BLaER1 treated with 17β-estradiol and CSF1 and Interleukin-3, amounts not matched to agents 10 nM and 100 nM (cell line): ENCODE measurements at regions not wholly inside any gene's neighbourhood (a gene's known extent, or its start where the extent isn't known, plus 50 kb on each side); places are given as distances from the start of the nearest gene placed in this dataset.

Source experiments
- H3K27ac ChIP-seq, 11 experiments: shearing (Covaris generic); formaldehyde crosslinking; 2 replicates each; pipeline ENCODE4 v1.8.1; 2022
- H3K27me3 ChIP-seq, 11 experiments: shearing (Covaris generic); formaldehyde crosslinking; 2 replicates each; pipeline ENCODE4 v1.8.1; 2022
- H3K36me3 ChIP-seq, 11 experiments: shearing (Covaris generic); formaldehyde crosslinking; 2 replicates each; pipeline ENCODE4 v1.8.1; 2022
- H3K4me1 ChIP-seq, 10 experiments: shearing (Covaris generic); formaldehyde crosslinking; 2 replicates each; pipeline ENCODE4 v1.8.1; 2022
- H3K4me2 ChIP-seq, 11 experiments: shearing (Covaris generic); formaldehyde crosslinking; 2 replicates each; pipeline ENCODE4 v1.8.1; 2022
- H3K4me3 ChIP-seq, 10 experiments: shearing (Covaris generic); formaldehyde crosslinking; 2 replicates each; pipeline ENCODE4 v1.8.1; 2022
- H3K9ac ChIP-seq, 11 experiments: shearing (Covaris generic); formaldehyde crosslinking; 2 replicates each; pipeline ENCODE4 v1.8.1; 2022
- H3K9me3 ChIP-seq, 11 experiments: shearing (Covaris generic); formaldehyde crosslinking; replicated peaks in 1 of 11; 2 replicates each; pipeline ENCODE4 v1.8.1; 2022
- H4K20me1 ChIP-seq, 11 experiments: shearing (Covaris generic); formaldehyde crosslinking; 2 replicates each; pipeline ENCODE4 v1.8.1; 2022
- Cebpa-rat ChIP-seq, 11 experiments: shearing (Covaris generic); IDR thresholded peaks; 2 replicates each; pipeline ENCODE4 v1.8.1; 2022

GRCh38 chr17:28247671-28248555 is 71.1 kb upstream of the TMEM97 start:
- TF ChIP-seq Cebpa-rat (IDR thresholded peaks at IDR 0.05), result no peak

GRCh38 chr17:28249706-28250105 is 69.3 kb upstream of the TMEM97 start:
- Histone ChIP-seq H4K20me1 (peaks cover 0 to 7% (median 0%) of the 10 kb centered on the region in 11 experiments; a peak in 3 of 22 replicates), H3K4me1 (peaks cover 5 to 12% (median 11%) of the 10 kb centered on the region in 10 experiments; a peak in 16 of 20 replicates), H3K4me3 (no peak overlapping the region), H3K27ac (no peak overlapping the region), H3K9ac (no peak overlapping the region), H3K36me3 (no peaks in the 10 kb centered on the region), H3K4me2 (no peak overlapping the region), H3K9me3 (0 out of 22 replicates have a peak, but pooled peaks cover 0 to 4% (median 0%) of the 10 kb centered on the region in 11 experiments), H3K27me3 (peaks cover 26 to 45% (median 30%) of the 10 kb centered on the region in 11 experiments)
- TF ChIP-seq Cebpa-rat (IDR thresholded peaks at IDR 0.05), result no peak

More at GRCh38 chr17:28247671-28248555, 71.1 kb upstream of the TMEM97 start:
- peaks cover 0 to 5% (median 0%) of the 10 kb centered on the region in 11 experiments; a peak in 3 of 22 replicates for H4K20me1 ChIP-seq
- H3K4me3 ChIP-seq, result no peak overlapping the region
- H3K9ac ChIP-seq, result no peak overlapping the region
- H3K27ac ChIP-seq, result no peak overlapping the region
- 0 out of 22 replicates have a peak, but pooled peaks cover 0 to 4% (median 0%) of the 10 kb centered on the region in 11 experiments for H3K9me3 ChIP-seq
- no peak overlapping the region for H3K4me2 ChIP-seq
- H3K36me3 ChIP-seq, result no peaks in the 10 kb centered on the region
- H3K27me3 ChIP-seq, result peaks cover 25 to 37% (median 29%) of the 10 kb centered on the region in 11 experiments
- peaks cover 5 to 12% (median 11%) of the 10 kb centered on the region in 10 experiments; a peak in 16 of 20 replicates for H3K4me1 ChIP-seq

- TF ChIP-seq Cebpa-rat (IDR thresholded peaks at IDR 0.05), result no peak
- Histone ChIP-seq H3K27ac (no peak overlapping the region), H3K4me1 (peaks cover 5 to 12% (median 11%) of the 10 kb centered on the region in 10 experiments; a peak in 16 of 20 replicates), H4K20me1 (peaks cover 0 to 7% (median 0%) of the 10 kb centered on the region in 11 experiments; a peak in 3 of 22 replicates), H3K4me2 (peak overlapping the region in 2 of 11 experiments; percentile 82 to 87; a peak in 2 of 22 replicates), H3K9ac (no peak overlapping the region), H3K4me3 (no peak overlapping the region), H3K36me3 (no peaks in the 10 kb centered on the region), H3K9me3 (0 out of 22 replicates have a peak, but pooled peaks cover 0 to 4% (median 0%) of the 10 kb centered on the region in 11 experiments), H3K27me3 (peaks cover 26 to 45% (median 30%) of the 10 kb centered on the region in 11 experiments)
Observed at GRCh38 chr17:28252436-28252835, 66.6 kb upstream of the TMEM97 start.

GRCh38 chr17:28253663-28254062 is 65.3 kb upstream of the TMEM97 start:
- H3K9me3 ChIP-seq, result 0 out of 22 replicates have a peak, but pooled peaks cover 0 to 4% (median 0%) of the 10 kb centered on the region in 11 experiments
- no peak for TF ChIP-seq Cebpa-rat (IDR thresholded peaks at IDR 0.05)
- no peak overlapping the region for H3K9ac ChIP-seq
- H3K4me3 ChIP-seq, result no peak overlapping the region
- H4K20me1 ChIP-seq, result peaks cover 0 to 7% (median 0%) of the 10 kb centered on the region in 11 experiments; a peak in 3 of 22 replicates
- H3K4me1 ChIP-seq, result peaks cover 5 to 12% (median 11%) of the 10 kb centered on the region in 10 experiments; a peak in 16 of 20 replicates
- H3K4me2 ChIP-seq, result no peak overlapping the region
- H3K36me3 ChIP-seq, result no peaks in the 10 kb centered on the region
- peaks cover 26 to 45% (median 30%) of the 10 kb centered on the region in 11 experiments for H3K27me3 ChIP-seq
- H3K27ac ChIP-seq, result no peak overlapping the region

DNA sequence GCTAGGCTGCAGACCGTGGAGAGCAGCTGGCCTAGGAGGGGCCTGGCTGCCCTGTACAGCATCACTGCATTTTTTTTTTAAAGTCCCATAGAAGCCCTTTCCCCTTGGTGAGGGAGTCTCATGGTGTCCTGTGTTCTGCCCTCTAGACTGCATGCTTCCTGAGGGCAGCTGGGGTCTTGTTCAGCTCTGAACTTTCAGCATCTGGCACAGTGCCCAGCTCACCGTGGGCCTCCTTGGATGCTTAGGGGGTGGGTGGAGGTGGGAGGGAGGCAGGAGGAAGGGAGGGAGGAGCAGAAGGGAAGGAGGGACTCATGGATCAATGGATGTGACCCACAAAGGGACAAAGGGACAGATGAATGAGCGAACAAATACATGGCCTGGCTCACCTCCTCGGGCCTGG is 63.4 kb upstream of the TMEM97 start:
- no peak overlapping the region for H3K4me2 ChIP-seq
- TF ChIP-seq Cebpa-rat (IDR thresholded peaks at IDR 0.05), result no peak
- no peak overlapping the region for H3K9ac ChIP-seq
- no peaks in the 10 kb centered on the region for H3K36me3 ChIP-seq
- H3K4me1 ChIP-seq, result peaks cover 5 to 12% (median 11%) of the 10 kb centered on the region in 10 experiments; a peak in 16 of 20 replicates
- peaks cover 0 to 7% (median 0%) of the 10 kb centered on the region in 11 experiments; a peak in 2 of 22 replicates for H4K20me1 ChIP-seq
- no peak overlapping the region for H3K27ac ChIP-seq
- peaks cover 20 to 28% (median 24%) of the 10 kb centered on the region in 11 experiments for H3K27me3 ChIP-seq
- no peak overlapping the region for H3K4me3 ChIP-seq
- H3K9me3 ChIP-seq, result peaks cover 2 to 11% (median 8%) of the 10 kb centered on the region in 11 experiments; a peak in 18 of 22 replicates

DNA sequence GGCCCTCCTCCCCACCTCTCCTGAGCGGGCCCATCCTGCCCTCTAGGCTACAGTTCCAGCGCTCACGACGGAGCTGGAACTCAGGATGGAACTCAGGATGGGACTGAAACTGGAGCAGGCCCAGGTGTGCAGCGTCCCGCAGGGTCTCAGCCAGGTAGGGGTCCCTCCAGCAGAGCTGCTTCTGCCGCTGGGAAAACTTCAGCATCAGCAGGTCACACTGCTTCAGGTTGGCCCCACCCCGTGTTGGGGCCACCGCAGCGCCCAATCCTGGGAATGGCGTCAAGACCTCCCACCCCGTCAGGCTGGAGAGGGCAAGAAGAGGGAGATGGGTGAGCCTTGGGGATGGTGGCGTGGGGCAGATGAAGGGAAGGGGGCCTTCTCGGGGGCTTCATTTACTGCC is 62.6 kb upstream of the TMEM97 start:
- Histone ChIP-seq H4K20me1 (peaks cover 0 to 7% (median 0%) of the 10 kb centered on the region in 11 experiments; a peak in 2 of 22 replicates), H3K9me3 (peaks cover 10 to 18% (median 15%) of the 10 kb centered on the region in 11 experiments)
- TF ChIP-seq Cebpa-rat (IDR thresholded peaks at IDR 0.05), result no peak

GRCh38 chr17:28256881-28257280 is 62.1 kb upstream of the TMEM97 start:
- Histone ChIP-seq H3K4me1 (peaks cover 0 to 4% (median 3%) of the 10 kb centered on the region in 10 experiments; a peak in 10 of 20 replicates), H3K9me3 (peaks cover 15 to 23% (median 20%) of the 10 kb centered on the region in 11 experiments)
- no peak for TF ChIP-seq Cebpa-rat (IDR thresholded peaks at IDR 0.05)

More for the DNA sequence above, 62.6 kb upstream of the TMEM97 start:
- no peak overlapping the region for H3K4me3 ChIP-seq
- H3K4me2 ChIP-seq, result no peak overlapping the region
- H3K27me3 ChIP-seq, result peaks cover 15 to 22% (median 17%) of the 10 kb centered on the region in 11 experiments
- H3K27ac ChIP-seq, result no peak overlapping the region
- H3K36me3 ChIP-seq, result no peaks in the 10 kb centered on the region
- no peak overlapping the region for H3K9ac ChIP-seq
- peaks cover 2 to 8% (median 8%) of the 10 kb centered on the region in 10 experiments; a peak in 16 of 20 replicates for H3K4me1 ChIP-seq

GRCh38 chr17:28258347-28258887 is 60.6 kb upstream of the TMEM97 start:
- Histone ChIP-seq H3K36me3 (no peaks in the 10 kb centered on the region), H3K4me2 (no peak overlapping the region), H3K4me3 (no peak overlapping the region), H3K9ac (no peak overlapping the region), H3K27me3 (peaks cover 0 to 3% (median 0%) of the 10 kb centered on the region in 11 experiments; a peak in 1 of 22 replicates), H3K27ac (no peak overlapping the region), H3K9me3 (peaks cover 30 to 38% (median 36%) of the 10 kb centered on the region in 11 experiments), H4K20me1 (no peaks in the 10 kb centered on the region; a peak in 1 of 22 replicates), H3K4me1 (no peaks in the 10 kb centered on the region)
- no peak for TF ChIP-seq Cebpa-rat (IDR thresholded peaks at IDR 0.05)

More at GRCh38 chr17:28256881-28257280, 62.1 kb upstream of the TMEM97 start:
- no peak overlapping the region for H3K27ac ChIP-seq
- H3K4me3 ChIP-seq, result no peak overlapping the region
- peaks cover 0 to 7% (median 0%) of the 10 kb centered on the region in 11 experiments; a peak in 2 of 22 replicates for H4K20me1 ChIP-seq
- H3K27me3 ChIP-seq, result peaks cover 10 to 16% (median 12%) of the 10 kb centered on the region in 11 experiments; a peak in 21 of 22 replicates
- H3K36me3 ChIP-seq, result no peaks in the 10 kb centered on the region
- H3K4me2 ChIP-seq, result no peak overlapping the region
- no peak overlapping the region for H3K9ac ChIP-seq
